Activated CD4-positive, alpha-beta T cell treated with anti-CD3 and anti-CD28 coated beads, Interleukin-2, amount 10 ng/mL, durations not matched to agents 24 days and 14 days (primary cell): ENCODE measurements at regions not wholly inside any gene's neighbourhood (a gene's known extent, or its start where the extent isn't known, plus 50 kb on each side); places are given as distances from the start of the nearest gene placed in this dataset.

Source experiments
- DNase-seq: peaks from one replicate; pipeline ENCODE4 v3.0.0; 2022
- H3K27ac Mint-ChIP-seq: one replicate; pipeline ENCODE4 v1.8.0; 2022; ENCODE audit warnings: mild to moderate bottlenecking, mixed read lengths
- H3K27me3 Mint-ChIP-seq: one replicate; pipeline ENCODE4 v1.8.0; 2022; ENCODE audit warnings: mixed read lengths
- H3K36me3 Mint-ChIP-seq: one replicate; pipeline ENCODE4 v1.8.0; 2022; ENCODE audit warnings: low read depth, mild to moderate bottlenecking, mixed read lengths
- H3K4me1 Mint-ChIP-seq: one replicate; pipeline ENCODE4 v1.8.0; 2021; ENCODE audit warnings: mixed read lengths
- H3K4me3 Mint-ChIP-seq: one replicate; pipeline ENCODE4 v1.8.0; 2022; ENCODE audit warnings: mild to moderate bottlenecking, moderate library complexity, mixed read lengths
- H3K9me3 Mint-ChIP-seq: one replicate; pipeline ENCODE4 v1.8.0; 2021; ENCODE audit warnings: mixed read lengths
- intact Hi-C: fragments of 100-400 bp; cut with micrococcal nuclease; formaldehyde crosslinking; loops from one replicate; pipeline ENCODE4 v1.15.1; 2023

DNA sequence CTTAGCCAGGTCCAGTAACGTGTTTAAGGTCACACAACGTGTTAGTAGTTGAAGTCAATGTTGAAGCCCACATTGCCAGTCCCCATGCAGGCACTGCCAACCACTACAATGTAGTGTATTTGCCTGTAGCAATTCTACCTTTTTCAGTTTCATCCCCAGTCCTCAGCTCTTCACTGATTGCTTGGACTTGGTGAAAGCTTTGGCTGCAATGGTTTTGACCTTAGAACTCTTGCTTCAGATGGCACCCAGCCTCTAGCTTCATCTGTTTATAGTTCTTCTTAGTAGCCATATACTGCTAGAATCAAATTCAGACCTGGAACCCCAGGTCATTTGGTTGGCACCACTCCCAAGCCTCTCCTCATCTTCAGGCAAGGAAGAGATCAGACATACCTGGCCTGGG is 345.4 kb upstream of the SEMA6D start:
- H3K36me3 Mint-ChIP-seq: no peaks in the 10 kb centered on the region
- no peaks in the 10 kb centered on the region for H3K9me3 Mint-ChIP-seq
- H3K27ac Mint-ChIP-seq: no peak overlapping the region
- H3K27me3 Mint-ChIP-seq: no peaks in the 10 kb centered on the region
- H3K4me1 Mint-ChIP-seq: no peaks in the 10 kb centered on the region
- no peak for DNase-seq
- no peak overlapping the region for H3K4me3 Mint-ChIP-seq
- intact Hi-C loops: no loop called here

DNA sequence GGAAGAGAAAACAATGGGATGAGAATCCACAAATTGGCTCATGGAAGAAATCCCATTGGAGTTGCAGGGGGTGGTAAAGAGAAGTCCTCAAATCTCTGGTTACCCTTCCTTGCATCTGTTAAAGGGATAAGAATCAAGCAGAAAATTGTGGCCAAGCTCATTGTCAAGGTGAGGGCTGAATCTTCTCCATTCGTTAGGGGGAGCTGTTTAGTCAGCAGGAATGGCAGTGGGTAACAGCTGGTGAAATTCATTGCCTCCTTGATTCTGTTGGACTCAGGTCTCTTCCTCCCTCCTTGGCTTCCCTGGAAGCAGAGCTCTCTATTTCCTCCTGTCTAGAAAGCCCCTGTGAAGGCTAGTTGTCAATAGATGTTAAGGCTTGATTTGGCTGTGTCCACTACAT is 343.1 kb upstream of the SEMA6D start:
- intact Hi-C loops: no loop called here
- no peak overlapping the region for H3K4me3 Mint-ChIP-seq
- peaks cover 5% of the 10 kb centered on the region for H3K9me3 Mint-ChIP-seq
- H3K36me3 Mint-ChIP-seq: no peaks in the 10 kb centered on the region
- H3K27me3 Mint-ChIP-seq: no peaks in the 10 kb centered on the region
- no peak for DNase-seq
- H3K27ac Mint-ChIP-seq: no peak overlapping the region
- no peaks in the 10 kb centered on the region for H3K4me1 Mint-ChIP-seq

DNA sequence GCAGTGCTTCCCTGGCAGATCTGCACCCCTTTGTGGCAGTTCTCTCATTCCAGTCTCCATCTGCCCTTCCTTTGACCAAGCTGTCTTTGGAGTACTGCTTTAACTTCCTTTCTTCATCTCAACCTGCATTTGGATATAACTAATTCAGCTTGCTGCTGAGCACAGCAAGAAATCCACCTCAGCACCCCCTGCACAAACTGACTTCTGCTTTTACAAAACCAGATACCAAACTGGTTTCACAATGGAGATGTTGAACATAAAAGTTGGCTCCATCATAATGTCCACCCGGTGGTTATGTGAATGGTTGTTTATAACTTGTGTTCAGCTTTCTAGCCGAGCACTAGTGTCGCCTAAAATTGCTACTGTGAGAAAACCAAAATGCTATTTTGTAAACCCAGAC is 341.1 kb upstream of the SEMA6D start:
- Mint-ChIP-seq H3K27ac (no peak overlapping the region), H3K36me3 (no peaks in the 10 kb centered on the region), H3K4me1 (no peaks in the 10 kb centered on the region), H3K9me3 (peaks cover 8% of the 10 kb centered on the region), H3K27me3 (no peaks in the 10 kb centered on the region), H3K4me3 (no peak overlapping the region)
- no peak for DNase-seq
- intact Hi-C loops: no loop called here

DNA sequence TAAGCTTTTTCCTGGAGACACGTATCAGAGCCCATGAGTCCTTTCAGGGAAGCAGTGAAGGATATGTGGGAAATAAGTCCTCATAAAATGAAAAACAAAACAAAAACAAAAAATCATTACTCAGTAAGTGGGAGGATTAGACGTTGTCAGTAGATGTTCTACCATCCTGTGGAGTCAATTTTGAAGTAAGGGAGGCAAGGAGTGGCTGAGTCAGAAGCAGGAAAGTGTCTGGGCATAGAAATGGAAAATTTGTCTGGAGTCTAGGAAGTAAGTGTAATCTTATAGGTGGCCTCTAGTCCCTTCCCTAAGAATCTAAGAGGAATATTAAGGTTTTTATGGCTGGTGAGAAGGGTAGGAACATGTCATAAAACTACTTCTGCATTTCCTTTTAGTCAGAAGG is 339.8 kb upstream of the SEMA6D start:
- Mint-ChIP-seq H3K4me3 (no peak overlapping the region), H3K36me3 (no peaks in the 10 kb centered on the region), H3K9me3 (peaks cover 8% of the 10 kb centered on the region), H3K27me3 (no peaks in the 10 kb centered on the region), H3K4me1 (no peaks in the 10 kb centered on the region), H3K27ac (no peak overlapping the region)
- no peak for DNase-seq
- intact Hi-C loops: no loop called here

DNA sequence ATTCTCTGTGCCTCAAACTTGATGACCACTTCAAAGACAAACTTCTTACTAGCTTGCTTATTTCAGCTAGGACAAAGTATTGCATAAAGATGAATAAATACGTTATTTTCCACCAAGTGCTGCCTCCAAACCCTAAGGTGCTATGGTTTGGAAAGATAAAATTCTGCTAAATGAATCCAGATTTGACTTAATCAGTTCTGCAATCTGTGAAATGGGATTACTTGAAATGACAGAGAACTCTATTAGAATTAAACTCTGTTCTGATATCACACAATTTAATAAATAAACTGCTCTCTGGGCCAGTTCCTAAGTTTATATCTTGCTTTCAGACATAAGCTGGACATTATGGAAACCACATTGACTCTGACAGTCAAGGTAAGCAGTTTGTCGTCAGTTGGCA is 338.8 kb upstream of the SEMA6D start:
- H3K4me1 Mint-ChIP-seq: no peaks in the 10 kb centered on the region
- no peak overlapping the region for H3K27ac Mint-ChIP-seq
- no peak overlapping the region for H3K4me3 Mint-ChIP-seq
- no peaks in the 10 kb centered on the region for H3K36me3 Mint-ChIP-seq
- intact Hi-C loops: no loop called here
- DNase-seq: no peak
- no peaks in the 10 kb centered on the region for H3K27me3 Mint-ChIP-seq
- peaks cover 8% of the 10 kb centered on the region for H3K9me3 Mint-ChIP-seq

DNA sequence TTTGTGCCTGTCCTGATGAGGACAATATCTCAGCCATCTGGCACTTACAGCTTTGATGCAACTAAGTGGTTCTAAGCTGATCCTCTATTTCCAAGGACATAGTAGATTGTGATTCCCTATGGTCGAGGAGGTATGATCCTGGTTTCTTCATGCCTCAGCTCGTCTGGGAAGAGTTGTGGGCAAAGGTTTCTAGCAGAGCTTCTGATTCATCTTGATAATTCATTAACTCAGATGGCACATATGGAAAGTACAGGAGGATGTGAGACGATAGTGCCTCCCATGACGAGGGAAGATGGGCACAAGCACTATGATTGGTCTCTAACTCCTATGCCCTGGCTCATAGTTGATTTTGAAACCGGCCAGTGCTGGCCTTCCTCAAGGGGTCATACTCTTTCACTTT is 334.2 kb upstream of the SEMA6D start:
- no peaks in the 10 kb centered on the region for H3K4me1 Mint-ChIP-seq
- no peak overlapping the region for H3K4me3 Mint-ChIP-seq
- peaks cover 3% of the 10 kb centered on the region for H3K9me3 Mint-ChIP-seq
- no peak for DNase-seq
- no peaks in the 10 kb centered on the region for H3K27me3 Mint-ChIP-seq
- no peak overlapping the region for H3K27ac Mint-ChIP-seq
- intact Hi-C loops: no loop called here
- H3K36me3 Mint-ChIP-seq: no peaks in the 10 kb centered on the region

DNA sequence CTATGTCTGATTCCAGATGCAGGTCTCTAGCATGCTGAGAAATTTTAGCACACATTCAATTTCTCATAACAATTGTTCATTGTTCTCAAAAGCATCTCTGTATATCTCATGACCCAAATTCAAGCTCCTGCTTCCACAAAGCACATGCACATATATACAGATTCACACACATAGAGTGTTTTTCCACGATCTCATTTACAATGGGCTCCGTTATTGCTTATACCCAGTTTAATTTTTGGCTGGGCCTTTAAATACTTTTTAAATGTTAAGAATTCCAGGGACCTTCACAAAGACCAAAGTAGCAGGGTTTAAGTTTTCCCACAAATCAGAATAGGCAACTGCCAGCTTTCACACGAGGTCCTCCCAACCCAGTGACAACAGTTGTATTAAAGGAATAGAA is 333.5 kb upstream of the SEMA6D start:
- no peak for DNase-seq
- no peaks in the 10 kb centered on the region for H3K36me3 Mint-ChIP-seq
- no peak overlapping the region for H3K27ac Mint-ChIP-seq
- H3K4me3 Mint-ChIP-seq: no peak overlapping the region
- peaks cover 3% of the 10 kb centered on the region for H3K9me3 Mint-ChIP-seq
- H3K27me3 Mint-ChIP-seq: no peaks in the 10 kb centered on the region
- no peaks in the 10 kb centered on the region for H3K4me1 Mint-ChIP-seq
- intact Hi-C loops: no loop called here

DNA sequence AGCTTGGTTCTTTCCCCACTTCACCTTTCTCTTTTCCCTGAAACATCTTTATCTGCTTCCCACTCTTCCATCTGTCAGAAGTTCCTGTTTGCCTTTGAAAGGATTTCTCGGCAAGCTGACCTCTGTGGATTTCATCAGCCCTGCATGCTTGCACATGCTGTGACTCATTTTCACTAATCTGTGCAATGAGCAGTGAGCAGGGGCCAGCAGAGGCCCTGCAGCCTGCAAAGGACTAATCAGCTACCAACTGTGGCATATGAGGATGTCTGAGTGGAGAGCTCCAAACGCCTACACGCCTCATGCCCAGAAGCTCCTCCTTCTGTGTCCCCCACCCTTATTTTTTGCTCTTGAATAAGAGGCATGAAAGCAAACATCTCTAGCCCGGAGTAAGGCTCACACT is 333.0 kb upstream of the SEMA6D start:
- Mint-ChIP-seq H3K36me3 (no peaks in the 10 kb centered on the region), H3K27ac (no peak overlapping the region), H3K4me3 (no peak overlapping the region), H3K4me1 (no peaks in the 10 kb centered on the region), H3K9me3 (peaks cover 1% of the 10 kb centered on the region), H3K27me3 (no peaks in the 10 kb centered on the region)
- intact Hi-C loops: no loop called here
- DNase-seq: no peak

DNA sequence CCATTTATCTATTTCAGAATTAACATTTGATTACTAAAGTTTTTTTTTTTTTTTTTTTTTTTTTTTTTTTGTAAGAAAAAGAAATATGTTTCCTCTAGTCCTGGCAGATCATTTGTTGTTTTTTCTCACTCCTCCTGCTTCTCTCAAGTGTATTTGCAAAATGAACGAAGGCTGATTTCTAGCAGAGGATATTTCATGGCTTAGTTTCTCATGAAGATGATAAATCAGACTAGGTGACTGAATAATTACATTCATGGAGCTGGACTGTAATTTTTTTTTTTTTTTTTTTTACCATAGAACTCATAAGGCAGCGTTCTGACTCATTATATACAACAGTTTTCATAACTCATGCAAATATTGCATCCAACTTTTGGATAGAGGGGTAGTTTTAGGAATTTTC is 332.5 kb upstream of the SEMA6D start:
- intact Hi-C loops: no loop called here
- Mint-ChIP-seq H3K4me1 (no peaks in the 10 kb centered on the region), H3K4me3 (no peak overlapping the region), H3K27ac (no peak overlapping the region), H3K36me3 (no peaks in the 10 kb centered on the region), H3K27me3 (no peaks in the 10 kb centered on the region), H3K9me3 (no peaks in the 10 kb centered on the region)
- no peak for DNase-seq

DNA sequence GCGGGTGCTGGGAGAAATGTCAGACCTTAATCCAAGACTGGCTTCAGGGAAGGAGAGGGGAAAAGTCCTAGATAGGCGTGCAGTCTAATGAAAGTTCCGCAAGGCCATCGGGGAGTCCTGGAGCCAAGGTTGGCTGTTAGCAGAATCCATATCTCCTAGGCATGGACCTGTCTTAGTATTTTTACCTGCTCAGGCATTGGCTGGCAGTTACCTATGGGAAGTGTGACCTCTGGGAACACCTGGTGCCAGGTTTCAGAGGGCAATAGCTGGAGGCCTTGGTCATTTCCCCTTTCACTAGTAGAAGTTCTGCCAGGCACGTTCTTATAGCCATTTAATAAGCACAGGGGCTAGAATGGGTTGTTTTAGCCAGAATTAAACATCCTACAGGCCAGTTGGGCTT is 330.8 kb upstream of the SEMA6D start:
- Mint-ChIP-seq H3K27me3 (no peaks in the 10 kb centered on the region), H3K27ac (no peak overlapping the region), H3K4me3 (no peak overlapping the region), H3K4me1 (no peaks in the 10 kb centered on the region), H3K36me3 (no peaks in the 10 kb centered on the region), H3K9me3 (no peaks in the 10 kb centered on the region)
- DNase-seq: no peak
- intact Hi-C loops: no loop called here

DNA sequence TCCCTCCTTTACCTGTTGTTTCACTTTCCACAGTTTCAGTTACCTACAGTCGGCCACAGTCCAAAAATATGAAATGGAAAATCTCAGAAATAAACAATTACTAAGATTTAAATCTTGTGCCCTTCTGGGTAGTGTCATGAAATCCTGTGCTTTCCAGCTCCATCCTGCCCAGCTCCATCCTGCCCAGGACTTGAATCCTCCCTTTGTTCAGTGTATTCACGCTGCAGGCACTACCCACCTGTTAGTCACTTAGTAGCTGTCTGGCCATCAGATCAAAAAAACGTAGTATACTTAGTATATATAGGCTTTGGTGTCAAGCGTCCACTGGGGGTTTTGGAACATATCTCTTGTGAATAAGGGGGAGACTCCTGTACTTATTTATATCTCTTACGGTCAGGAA is 329.0 kb upstream of the SEMA6D start:
- H3K27me3 Mint-ChIP-seq: no peaks in the 10 kb centered on the region
- no peaks in the 10 kb centered on the region for H3K36me3 Mint-ChIP-seq
- H3K4me3 Mint-ChIP-seq: no peak overlapping the region
- no peaks in the 10 kb centered on the region for H3K4me1 Mint-ChIP-seq
- DNase-seq: no peak
- no peaks in the 10 kb centered on the region for H3K9me3 Mint-ChIP-seq
- no peak overlapping the region for H3K27ac Mint-ChIP-seq
- intact Hi-C loops: no loop called here

DNA sequence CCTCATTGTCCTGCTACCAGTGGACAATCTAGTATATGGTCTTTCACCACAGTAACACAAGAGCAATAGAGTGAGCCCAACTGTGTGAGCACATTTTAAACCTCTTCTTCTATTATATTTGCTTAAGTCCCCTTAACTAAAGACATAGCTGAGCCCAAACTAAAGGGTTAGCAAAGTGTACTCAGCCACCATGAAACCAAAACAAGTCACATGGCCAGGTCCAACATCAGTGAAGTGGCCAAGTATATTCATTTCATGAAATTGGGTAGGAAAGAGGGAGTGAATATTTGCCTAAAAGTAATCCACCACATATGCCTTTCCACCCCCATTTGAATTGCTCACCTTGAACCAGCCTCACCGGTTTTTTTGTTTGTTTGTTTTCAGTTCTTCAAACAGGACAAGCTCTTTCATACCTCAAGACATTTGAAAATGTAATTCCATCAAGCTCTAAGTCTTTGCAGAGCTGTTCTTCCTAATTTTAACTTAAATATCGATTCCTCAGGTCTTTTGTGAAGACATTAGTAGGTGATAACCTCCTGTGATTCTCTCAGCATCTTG is 327.0 kb upstream of the SEMA6D start:
- Mint-ChIP-seq H3K9me3 (no peaks in the 10 kb centered on the region), H3K4me1 (no peaks in the 10 kb centered on the region), H3K27me3 (no peaks in the 10 kb centered on the region), H3K27ac (no peak overlapping the region), H3K4me3 (no peak overlapping the region), H3K36me3 (no peaks in the 10 kb centered on the region)
- intact Hi-C loops: no loop called here
- no peak for DNase-seq

DNA sequence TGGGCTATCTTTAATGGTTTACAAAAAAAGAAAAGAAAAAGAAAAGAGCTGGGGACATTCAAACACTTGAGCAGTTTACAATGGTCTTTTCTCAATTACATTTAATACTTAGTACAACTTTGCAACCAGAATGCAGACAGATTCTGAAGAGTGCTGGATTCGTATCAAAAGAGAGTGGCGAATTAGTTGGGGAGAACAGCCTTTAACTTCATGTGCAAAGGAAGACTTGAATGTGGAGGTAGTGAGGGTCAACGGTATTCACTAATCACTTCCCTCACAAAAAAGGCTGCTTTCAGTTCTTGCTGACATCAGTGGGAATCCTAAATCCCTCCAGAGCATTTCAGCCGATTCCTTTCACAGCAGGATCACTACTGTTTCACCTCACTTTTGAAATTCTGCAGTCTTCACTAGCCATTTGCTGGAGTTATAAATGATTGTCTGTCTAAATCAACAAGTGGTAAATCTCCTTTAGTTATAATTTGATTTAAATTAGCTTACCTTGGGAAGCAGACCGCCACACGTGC is 323.0 kb upstream of the SEMA6D start:
- H3K27ac Mint-ChIP-seq: no peak overlapping the region
- no peaks in the 10 kb centered on the region for H3K27me3 Mint-ChIP-seq

DNA sequence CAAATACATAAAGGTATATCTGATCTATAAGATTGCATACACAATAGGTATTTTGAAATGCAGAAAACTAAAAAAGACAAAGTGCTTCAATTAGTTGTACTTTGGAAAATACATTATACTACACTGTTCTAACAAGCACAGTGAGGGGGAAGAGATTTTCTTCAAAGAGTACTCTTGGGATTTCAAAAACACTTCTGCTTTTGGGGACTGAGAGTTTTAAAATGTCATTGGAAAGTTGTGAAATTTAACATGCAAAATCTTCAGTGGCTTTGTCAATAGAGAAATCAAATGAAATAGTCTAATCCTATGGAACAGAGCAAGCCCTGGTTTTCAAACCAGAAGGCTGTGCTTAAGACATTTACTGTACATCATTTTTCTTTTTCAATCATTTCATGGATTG is 322.2 kb upstream of the SEMA6D start:
- H3K27me3 Mint-ChIP-seq: no peaks in the 10 kb centered on the region
- no peak overlapping the region for H3K27ac Mint-ChIP-seq
- H3K36me3 Mint-ChIP-seq: no peaks in the 10 kb centered on the region
- H3K4me3 Mint-ChIP-seq: no peak overlapping the region
- no peaks in the 10 kb centered on the region for H3K4me1 Mint-ChIP-seq
- intact Hi-C loops: no loop called here
- no peak for DNase-seq
- H3K9me3 Mint-ChIP-seq: no peaks in the 10 kb centered on the region

More for the DNA sequence above, 323.0 kb upstream of the SEMA6D start:
- Mint-ChIP-seq H3K4me1 (no peaks in the 10 kb centered on the region), H3K4me3 (no peak overlapping the region), H3K9me3 (no peaks in the 10 kb centered on the region), H3K36me3 (no peaks in the 10 kb centered on the region)
- DNase-seq: no peak
- intact Hi-C loops: no loop called here

DNA sequence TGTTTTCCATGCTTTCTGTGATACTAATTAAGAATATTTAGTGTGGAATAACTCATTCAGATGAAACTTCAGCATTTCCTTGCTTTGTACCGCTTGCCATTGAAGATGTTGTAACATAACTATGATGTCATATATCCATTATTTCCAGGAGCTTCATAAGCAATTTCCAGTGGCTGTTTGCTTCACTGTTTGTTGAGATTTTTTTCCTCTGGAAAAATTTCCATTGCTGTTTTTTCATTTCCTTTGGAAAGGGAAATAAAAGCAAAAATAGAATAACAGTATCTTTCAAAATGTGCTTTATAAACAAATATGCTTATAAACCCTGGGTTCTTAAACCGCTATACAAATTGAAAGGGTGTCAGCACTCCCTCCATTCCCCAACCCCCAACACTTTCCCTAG is 319.6 kb upstream of the SEMA6D start:
- Mint-ChIP-seq H3K27ac (no peak overlapping the region), H3K27me3 (no peaks in the 10 kb centered on the region), H3K4me3 (no peak overlapping the region), H3K9me3 (no peaks in the 10 kb centered on the region), H3K4me1 (no peaks in the 10 kb centered on the region), H3K36me3 (no peaks in the 10 kb centered on the region)
- intact Hi-C loops: no loop called here
- DNase-seq: no peak
